Activated CD4-positive, alpha-beta T cell treated with anti-CD3 and anti-CD28 coated beads, Interleukin-2, Interleukin-6, amounts not matched to agents 100 ng/mL and 50 ng/mL, durations not matched to agents 16 hours and 8 hours (primary cell): ENCODE measurements at regions not wholly inside any gene's neighbourhood (a gene's known extent, or its start where the extent isn't known, plus 50 kb on each side); places are given as distances from the start of the nearest gene placed in this dataset.
"Not testable (repeated sequence)": the region's sequence is repeated elsewhere in the genome, so short reads cannot be mapped to it uniquely, and the experiment has no call there.

Experiments
- DNase-seq: peaks from one replicate; pipeline ENCODE4 v3.0.0-alpha.2; 2020

DNA sequence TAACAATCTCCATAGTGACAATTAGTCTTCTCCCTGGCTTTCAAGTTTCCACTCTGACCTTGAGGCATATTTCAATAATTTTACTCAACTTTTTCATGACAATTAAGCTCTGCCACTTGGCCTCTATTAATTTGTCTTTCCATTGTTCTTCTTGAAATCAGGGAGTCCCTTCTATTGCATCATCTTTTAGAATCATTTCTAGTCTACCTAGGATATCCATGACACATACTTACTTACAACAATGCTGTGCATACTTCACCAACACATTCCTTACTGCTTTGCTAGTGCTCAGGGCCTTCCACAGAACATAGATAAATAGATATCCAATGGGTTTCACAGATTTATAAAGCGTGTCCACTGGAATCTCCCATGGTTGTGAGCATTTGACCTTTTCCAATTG, 331.5 kb upstream of the LRP1B start:
- DNase-seq, result no peak

DNA sequence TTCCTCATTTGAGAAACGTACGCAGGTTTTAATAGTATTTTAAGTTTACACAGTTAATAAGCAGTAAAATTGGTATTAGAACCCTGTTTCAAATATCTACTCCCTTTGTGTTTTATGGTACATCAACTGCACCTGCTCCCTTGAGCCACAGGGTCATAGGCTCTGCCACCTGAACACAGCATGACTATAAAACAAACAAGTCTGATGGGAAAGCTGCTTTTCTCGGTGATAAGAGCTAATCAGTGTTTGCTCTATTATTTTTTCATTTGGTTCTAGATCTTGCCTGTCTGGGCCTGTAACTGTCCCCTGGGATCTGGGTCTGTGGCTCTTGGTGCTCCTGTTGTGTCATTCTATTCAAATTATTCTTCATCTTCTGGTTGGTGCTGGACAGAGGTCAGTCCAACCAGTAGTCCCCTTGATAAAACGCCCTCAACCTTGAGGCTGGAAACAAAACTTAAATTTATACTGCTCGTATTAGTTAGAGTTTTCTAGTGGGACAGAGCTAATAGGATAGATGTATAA, 314.8 kb upstream of the LRP1B start:
- no peak for DNase-seq

DNA sequence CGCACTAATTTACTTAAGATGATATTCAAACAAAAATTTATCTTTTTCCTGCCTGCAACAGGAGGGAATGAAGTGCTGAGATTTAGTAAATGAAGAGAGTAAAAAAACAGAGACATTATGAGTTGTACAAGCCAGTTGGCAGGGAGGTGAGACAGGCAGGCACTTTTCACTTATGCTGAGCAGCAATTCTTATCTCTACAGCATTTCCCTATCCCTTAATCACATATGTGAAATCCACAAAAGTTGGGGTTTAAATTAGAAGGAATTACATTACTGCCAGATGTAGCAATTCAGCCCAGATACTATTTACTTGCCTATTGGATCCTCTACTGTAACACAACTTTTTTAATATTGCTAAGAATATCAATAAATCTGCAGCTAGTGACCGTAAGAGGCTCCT, 314.2 kb upstream of the LRP1B start:
- no peak for DNase-seq

DNA sequence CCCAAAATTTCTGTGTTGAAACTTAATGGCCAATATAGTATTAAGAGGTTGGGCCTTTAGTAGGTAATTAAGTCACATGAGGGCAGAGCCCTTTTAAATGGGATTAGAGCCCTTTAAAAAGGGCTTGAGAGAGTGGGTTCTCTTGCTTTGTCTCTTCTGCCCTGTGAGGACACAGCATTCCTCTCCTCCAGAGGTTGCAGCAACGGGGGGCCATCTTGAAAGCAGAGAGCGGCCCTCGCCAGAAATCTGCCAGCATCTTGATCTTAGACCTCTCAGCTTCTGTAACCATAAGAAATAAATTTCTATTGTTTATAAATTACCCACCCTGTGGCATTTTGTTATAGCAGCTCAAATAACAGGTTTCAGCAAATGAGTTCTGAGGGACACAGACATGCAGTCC, 305.0 kb upstream of the LRP1B start:
- no peak for DNase-seq

DNA sequence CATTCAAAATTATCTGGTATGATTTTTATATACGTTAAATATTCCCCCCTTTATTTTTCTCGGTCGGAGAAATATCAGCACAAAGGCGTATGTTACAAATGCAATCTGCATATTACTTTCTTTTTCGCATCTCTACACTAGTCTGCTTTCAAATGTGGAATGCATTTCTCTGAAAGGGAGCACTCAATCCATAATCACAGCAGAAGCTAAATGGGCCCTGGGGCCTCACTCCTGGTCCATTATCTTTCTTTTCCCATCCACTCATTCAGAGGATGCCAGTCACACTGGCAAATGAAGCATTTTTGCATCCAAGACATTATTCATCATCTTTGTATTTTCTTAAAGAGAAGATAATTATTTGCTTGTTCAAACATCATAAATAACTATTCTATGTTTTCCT, 295.2 kb upstream of the LRP1B start:
- DNase-seq, result no peak

DNA sequence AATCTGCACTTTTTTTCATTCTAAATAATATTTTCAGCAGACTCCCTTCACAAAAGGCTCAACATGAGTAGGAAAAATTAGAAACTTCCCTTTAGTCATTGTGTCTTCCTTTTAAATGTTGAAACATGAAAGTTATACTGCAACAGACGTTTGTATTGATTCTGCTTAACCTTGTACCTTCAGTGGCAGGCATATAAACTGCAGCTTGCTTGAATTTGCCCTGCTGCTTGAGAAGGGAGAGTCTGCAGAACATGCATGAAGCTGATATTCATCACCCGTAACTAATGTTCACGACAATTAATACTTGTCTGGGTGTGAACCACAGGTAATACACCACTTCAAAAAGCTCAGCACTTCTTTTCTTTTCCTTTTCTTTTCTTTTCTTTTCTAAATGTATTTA, 294.7 kb upstream of the LRP1B start:
- DNase-seq, result no peak

DNA sequence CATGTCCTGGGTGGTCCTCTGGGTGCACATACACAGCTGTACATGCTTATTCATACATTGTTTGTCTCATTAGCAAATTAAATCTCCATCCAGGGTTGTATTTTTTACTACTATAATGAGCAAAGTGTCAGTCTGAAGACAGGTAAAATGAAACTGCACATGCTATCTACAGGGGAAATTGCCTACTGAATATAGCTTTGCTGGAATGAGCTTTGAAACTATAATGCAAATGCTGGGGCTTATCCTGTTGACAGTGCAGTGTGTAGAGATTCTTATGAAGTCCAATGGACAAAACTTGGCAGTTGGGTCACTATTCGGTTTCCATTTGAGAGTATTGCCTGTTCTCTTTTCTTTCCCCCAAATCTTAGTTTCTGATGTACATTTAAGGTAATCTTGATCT, 292.8 kb upstream of the LRP1B start:
- DNase-seq, result no peak

DNA sequence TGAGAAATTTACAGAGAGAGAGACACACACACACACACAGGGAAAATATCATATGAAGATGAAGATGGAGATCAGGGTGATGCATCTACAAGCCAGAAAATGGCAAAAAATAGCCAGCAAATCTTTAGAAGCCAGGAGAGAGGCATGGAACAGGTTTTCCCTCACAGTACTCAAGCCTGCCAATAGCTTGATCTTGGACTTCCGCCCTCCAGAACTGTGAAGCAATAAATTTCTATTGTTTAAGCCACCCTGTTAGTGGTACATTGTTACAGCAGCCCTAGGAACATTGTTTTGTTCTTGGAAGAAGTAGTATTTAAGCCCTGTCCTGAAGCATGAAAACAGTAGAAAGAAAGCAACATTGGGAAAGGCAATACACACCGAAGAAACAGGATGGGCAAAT, 292.0 kb upstream of the LRP1B start:
- DNase-seq, result no peak

DNA sequence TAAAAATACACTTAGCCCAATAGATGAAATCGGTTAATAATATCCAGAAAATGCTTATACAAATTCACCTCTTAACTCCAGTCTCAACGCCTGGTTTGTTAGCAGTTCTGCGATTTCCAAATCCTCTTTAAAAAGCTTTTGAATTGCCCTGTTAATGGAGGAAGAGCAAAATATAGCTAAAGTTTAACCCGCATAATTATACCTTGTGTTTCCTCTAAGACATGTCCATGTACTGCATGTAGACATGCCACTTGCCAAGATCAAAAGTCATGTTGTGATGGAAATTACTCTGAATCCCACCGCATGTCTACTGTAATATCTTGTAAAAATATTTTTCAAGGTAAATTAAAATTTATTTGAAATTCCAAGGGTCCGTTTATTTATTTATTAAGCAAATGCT, 291.2 kb upstream of the LRP1B start:
- no peak for DNase-seq

DNA sequence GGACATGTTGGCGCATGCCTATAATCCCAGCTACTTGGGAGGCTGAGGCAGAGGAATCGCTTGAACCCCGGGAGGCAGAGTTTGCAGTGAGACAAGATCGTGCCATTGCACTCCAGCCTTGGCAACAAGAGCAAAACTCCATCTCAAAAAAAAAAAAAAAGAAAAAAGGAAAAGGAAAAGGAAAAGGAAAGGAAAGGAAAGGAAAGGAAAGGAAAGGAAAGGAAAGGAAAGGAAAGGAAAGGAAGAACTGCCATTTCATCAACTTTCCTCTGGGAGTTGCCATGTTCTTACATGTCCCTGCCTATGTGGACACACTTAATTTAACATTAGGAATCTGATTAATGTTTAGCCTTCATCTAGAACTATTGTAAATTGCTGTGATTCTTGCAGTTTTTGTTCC, 287.9 kb upstream of the LRP1B start:
- DNase-seq, result not testable (repeated sequence)

DNA sequence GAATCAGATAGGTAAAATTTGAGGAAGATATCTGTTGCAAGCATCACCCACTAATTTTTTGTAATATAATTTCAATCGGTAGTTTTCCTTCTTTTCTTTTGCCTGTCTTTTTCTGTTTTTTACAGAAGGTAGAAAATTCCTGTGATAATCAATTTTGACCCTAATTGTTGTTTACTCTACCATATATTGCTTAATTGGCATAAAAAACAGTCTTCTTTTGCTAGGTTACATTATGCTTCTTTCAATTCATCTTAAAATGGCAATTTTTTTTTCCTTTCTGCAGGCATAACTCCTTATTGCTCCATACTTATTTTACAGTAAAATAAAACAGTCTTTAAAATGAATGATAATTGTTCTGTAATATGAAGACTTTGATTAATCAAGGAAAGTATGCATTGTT, 286.2 kb upstream of the LRP1B start:
- DNase-seq, result no peak

DNA sequence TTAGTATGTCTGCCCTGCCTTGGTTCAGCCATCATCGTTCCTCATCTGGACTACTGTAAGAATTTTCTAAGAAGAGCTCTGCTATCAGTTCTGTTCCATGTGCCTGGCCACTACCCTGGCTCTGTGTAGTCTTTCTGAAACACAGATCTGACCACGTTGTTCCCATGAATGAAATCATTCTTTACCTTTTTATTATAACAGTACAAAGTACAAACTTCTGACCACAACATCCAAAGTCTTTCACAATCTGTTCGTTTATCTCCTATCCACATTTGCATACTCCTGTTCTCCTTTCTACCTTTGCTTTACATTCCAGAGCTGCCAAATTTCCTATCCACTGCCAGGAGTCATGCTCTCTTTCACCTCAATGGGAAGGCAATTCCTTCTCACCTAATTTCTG, 284.6 kb upstream of the LRP1B start:
- no peak for DNase-seq

DNA sequence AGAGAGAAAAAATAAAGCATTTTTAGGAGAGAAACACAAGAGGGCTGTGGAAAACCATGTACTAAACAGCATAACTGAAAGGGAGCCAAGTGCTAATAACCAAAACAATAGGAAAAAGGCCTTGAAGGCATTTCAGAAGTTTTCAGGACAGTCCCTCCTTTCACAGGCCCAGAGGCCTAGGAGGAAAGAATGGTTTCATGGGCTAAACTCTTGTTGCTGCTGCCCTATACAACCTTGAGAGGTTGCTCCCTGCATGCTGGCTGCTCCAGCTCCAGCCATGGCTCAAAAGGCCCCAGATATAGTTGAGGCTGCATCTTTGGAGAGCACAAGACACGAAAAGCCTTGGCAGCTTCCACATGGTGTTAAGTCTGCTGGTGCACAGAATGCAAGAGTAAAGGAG, 267.4 kb upstream of the LRP1B start:
- no peak for DNase-seq

DNA sequence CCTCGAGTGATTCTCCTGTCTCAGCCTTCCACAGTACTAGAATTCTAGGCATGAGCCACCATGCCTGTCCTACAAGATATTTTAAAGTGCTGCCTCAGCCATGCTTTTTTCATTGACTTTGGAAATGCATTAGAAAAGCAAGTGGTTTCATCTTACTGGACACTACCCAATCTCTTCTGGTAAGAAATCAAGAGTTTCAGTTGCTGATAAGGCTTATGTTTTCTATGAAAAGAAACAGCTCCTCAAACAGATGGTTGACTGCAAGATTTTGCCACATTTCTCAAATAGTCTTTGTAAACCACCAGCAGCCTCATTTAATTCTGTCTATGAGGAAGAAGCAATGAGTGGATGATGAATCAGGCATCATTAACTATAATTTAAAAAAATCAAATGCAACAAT, 264.5 kb upstream of the LRP1B start:
- no peak for DNase-seq

DNA sequence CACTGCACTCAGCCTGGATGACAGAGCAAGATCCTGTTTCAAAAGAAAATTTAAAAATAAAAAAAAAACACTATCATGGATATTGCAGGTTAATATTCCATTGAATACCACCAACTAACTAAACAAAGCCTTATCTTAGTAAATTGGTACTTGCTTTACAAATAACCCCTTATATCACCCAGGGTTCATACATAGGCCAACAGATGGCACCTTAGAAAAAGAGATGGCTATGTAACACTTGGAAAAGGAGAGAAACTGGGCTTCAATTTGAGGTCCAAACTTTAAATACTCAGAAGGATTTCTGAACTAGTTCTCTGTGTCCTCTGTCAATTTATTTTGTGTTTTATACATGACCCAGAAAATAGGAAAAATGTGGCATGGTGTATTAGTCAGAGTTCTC, 249.6 kb upstream of the LRP1B start:
- no peak for DNase-seq

DNA sequence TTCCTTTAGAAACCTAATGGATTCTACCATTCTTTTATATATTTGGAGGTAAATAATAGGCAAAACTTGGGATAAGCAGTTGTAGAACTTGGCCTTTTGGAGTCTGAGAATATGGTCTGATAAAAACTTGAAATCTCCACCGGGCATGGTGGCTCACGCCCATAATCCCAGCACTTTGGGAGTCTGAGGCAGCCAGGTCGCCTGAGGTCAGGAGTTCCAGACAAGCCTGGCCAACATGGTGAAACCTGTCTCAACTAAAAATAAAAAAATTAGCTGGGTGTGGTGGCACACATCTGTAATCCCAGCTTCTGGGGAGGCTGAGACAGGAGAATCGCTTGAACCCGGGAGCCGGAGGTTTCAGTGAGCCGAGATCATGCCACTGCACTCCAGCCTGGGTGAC, 231.3 kb upstream of the LRP1B start:
- DNase-seq, result not testable (repeated sequence)

DNA sequence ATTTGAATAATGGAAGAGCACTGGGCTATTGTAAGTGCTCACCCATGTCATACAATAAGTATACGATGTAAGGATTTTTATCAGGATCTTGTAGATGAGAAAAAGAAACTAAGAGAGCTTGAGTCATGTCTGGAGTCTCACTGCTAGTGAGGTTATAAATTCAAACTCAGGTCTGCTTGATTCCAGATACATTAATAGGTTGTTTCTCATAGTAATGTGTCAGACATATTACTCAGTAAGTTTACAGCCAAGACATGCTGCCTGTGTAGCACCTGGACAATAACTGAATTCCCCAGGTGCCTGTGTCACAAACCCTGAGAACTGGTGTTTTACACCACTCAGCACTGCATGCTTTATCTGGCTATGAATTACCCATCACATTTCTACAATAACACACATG, 216.9 kb upstream of the LRP1B start:
- DNase-seq, result no peak

DNA sequence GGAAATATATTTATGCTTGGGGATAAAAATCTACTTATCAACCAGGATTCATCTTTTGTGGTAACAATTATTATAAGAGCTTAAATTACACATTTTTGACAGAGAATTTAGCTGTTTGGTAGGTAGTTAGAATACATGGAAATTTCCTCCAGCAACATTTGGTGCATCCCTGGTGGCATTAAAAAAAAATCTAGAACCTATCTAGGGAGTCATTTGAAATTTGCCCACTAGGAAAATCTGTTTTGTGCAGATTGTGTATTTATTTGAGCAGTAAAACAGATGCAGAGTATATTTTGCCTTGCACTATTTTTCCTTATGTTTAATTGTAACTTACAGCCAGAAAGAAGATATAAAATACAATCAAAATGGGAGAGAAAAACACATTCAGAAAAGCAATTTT, 208.4 kb upstream of the LRP1B start:
- DNase-seq, result no peak

DNA sequence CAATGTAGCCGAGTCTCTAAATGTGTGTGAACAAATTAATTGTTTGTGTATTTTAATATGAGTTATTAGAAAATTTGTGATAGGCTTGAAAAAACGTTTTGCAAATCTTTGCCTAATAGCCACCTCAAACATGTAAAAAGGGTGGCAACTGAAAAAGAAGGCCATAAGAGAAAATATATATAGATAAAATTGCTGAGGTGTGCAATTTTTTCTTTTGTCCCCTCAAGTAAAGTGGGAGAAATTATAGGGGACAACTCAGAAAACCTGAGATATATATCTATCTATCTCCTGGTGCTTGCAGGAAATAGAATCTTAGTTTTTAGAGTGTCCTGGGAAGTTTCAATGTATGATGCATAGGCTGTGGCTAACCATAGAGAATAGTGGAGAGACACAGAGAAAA, 201.4 kb upstream of the LRP1B start:
- DNase-seq, result no peak

DNA sequence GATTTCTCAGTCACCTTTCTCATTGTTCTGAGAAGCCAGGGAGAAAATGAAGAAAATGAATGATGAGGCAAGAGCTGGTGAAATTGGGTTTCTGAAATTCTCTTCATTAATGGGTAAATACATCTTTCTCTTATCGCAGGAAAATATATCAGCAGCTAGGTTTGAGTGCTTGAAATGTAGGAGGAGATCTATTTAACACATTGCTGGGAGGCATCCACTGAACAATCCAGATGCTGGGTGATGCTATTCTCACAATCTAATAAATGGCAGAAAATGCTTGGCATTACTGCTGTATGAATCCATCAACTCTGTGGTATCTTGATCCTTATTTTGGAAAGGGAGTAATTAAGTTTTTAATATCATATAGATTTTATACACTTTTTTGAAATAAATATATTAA, 199.6 kb upstream of the LRP1B start:
- DNase-seq, result no peak

DNA sequence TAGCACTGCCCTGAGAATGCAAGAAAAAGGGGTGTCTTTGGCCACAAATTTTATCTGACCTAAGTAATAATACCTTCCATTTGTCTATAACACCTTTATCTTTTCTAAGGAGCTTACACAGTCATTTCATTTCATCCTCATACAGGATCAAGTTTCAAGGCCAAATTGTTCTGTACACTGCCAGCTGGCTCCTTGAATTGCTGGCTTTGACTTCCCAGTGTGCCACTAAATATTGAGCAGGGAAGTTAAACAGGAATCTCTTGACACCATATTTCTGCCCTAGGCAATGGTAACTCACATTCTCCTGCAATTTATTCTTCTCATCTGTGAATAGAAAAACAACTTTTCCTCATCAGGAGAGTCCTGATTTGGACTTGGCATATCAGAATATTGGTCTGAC, 195.1 kb upstream of the LRP1B start:
- DNase-seq, result no peak

DNA sequence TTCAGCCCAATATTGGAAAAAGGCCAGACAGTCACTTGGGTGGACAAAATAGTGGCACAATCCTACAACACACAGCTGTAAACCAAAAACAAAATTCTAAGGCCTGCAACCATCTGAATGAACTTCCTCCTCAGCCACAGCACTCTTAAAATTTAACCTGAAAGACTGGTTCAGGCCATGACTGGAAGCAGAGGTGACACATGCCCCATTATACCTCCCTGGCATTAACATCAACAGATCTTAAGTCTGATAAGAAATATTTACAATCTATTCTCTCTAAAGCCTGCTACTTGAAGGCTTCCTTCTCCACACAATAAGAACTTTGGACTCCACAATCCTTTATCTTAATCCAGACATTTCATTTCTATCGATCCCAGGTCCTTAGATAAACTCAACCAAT, 192.4 kb upstream of the LRP1B start:
- no peak for DNase-seq

DNA sequence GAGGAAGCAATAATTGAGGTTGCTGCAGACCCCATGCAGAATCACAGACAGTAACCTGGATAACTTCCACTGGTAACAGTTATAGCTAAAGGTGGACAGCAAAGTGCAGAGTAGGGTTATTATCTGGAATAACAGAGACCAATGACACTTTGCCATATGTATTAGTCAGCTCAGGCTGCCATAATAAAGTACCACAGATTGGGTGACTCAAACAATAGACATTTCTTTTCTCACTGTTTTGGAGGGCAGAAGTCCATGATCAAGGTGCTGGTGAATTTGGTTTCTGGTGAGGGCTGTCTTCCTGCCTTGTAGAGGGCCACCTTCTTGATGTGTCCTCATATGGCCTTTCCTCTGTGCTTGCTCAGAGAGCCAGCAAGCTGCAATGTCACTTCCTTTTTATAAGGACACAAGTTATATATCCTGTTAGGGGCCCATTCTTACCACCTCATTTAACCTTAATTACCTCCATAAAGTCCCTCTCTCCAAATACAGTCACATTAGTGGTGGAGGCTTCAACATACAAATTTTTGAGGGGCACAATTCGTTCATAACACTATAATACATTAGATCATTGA, 191.0 kb upstream of the LRP1B start:
- DNase-seq, result no peak

DNA sequence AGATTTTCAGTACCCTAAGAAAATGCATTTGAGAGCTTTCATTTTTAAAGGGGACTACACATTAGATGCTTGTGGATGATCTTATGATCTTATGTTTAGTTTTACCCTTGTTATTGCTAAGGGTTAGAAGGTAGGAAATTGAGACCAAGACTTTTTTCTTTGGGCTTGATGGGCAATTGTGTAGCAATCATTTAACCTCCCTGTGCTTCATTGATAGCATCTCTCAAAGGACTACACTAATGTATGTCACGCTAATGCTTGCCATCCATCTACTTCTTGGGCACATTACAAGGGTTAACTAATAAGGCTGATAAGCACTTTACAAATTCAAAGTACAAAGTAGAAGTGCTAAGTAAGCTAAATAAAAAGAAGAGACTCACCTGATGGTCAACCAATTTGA, 189.3 kb upstream of the LRP1B start:
- DNase-seq, result no peak

DNA sequence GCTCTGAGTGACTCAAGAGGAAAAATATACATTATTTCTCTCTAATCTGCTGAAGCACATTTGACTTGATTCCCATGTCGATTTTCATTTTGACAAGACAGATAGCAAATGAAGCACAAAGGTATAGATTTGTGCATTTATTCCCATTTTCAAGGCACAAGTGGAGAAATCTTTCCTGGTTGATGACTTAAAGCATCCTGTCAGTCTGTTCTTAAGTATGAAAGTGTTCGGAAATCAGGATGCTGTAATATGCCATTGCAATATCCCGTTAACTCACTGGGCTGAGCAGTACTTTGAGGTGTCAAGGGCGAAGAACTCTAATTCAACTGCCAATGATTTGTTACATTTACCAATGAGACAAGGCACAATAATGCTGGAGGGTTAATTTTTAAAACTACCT, 185.2 kb upstream of the LRP1B start:
- DNase-seq, result no peak

DNA sequence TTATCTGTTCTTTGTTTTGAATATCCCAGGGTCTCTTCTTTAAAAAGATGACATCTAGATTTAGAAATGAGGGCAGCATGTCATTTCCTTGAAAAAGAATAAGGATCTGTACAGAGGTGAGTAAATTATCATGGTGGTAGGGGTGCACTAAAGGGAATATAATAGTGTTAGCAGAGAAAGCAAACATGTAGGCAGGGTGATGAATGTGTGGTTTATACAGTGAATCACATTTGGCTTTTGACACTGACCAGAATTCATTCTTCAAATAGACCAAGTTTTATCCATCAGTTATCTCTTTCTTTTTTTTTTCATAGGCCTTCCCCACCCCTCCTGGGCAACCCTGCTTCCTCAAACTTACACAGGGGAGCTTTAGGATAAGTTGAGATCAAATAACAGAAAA, 184.5 kb upstream of the LRP1B start:
- no peak for DNase-seq
